Lung (tissue), 11 donors: ENCODE measurements at regions not wholly inside any gene's neighbourhood (a gene's known extent, or its start where the extent isn't known, plus 50 kb on each side); places are given as distances from the start of the nearest gene placed in this dataset.

ENCODE experiments used
- ATAC-seq: fragments of 200-7000 bp; cut with Tn5 transposase; one replicate; pipeline ENCODE4 v1.9.1; 2020; ENCODE audit warnings: moderate number of reproducible peaks; ENCODE audit not compliant: insufficient read depth, low FRiP score
- DNase-seq, 3 donors: peaks; one replicate each; pipeline ENCODE4 v3.0.0-alpha.2; 2013 to 2017
- H3K27ac ChIP-seq, 2 donors: one replicate each; pipeline ENCODE4 v1.5.1; 2013; ENCODE audit warnings: mild to moderate bottlenecking in 2 of 2, moderate library complexity in 2 of 2, control low read depth in 1 of 2, inconsistent platforms in 1 of 2, low read depth in 1 of 2, low read length in 1 of 2
- H3K27me3 ChIP-seq, 3 donors: one replicate each; pipeline ENCODE4 v1.5.1; 2013; ENCODE audit warnings: low read length in 2 of 3; ENCODE audit not compliant: control insufficient read depth in 3 of 3, insufficient read depth in 3 of 3
- H3K36me3 ChIP-seq, 4 donors: one replicate each; pipeline ENCODE4 v1.5.1; 2013; ENCODE audit warnings: low read length in 4 of 4, mild to moderate bottlenecking in 1 of 4, moderate library complexity in 1 of 4; ENCODE audit not compliant: control insufficient read depth in 4 of 4, insufficient read depth in 4 of 4
- H3K4me1 ChIP-seq, 5 donors: one replicate each; pipeline ENCODE4 v1.5.1; 2013; ENCODE audit warnings: low read length in 5 of 5, mild to moderate bottlenecking in 2 of 5, moderate library complexity in 1 of 5; ENCODE audit not compliant: control insufficient read depth in 5 of 5, insufficient read depth in 5 of 5
- H3K4me3 ChIP-seq: one replicate; pipeline ENCODE4 v1.5.1; 2013; ENCODE audit warnings: mild to moderate bottlenecking, control low read depth, moderate library complexity
- H3K9ac ChIP-seq, 2 donors: one replicate each; pipeline ENCODE4 v1.5.1; 2013; ENCODE audit warnings: low read length in 2 of 2, control low read depth in 1 of 2; ENCODE audit not compliant: insufficient read depth in 1 of 2
- H3K9me3 ChIP-seq, 4 donors: one replicate each; pipeline ENCODE4 v1.5.1; 2013; ENCODE audit warnings: low read length in 3 of 4, mild to moderate bottlenecking in 1 of 4, moderate library complexity in 1 of 4; ENCODE audit not compliant: control insufficient read depth in 4 of 4, insufficient read depth in 3 of 4
- WGBS, 2 donors: extraction: QIAGEN DNeasy Blood & Tissue Kit; methylation state at CpG; one replicate each; pipeline ENCODE4 v1.1.7; 2013; 5-methylcytosine and 5-hydroxymethylcytosine counted together
- TF ChIP-seq, protein P1 (sequence below): IDR thresholded peaks from 2 replicates; pipeline ENCODE4 v1.5.1; 2012; ENCODE audit warnings: mild to moderate bottlenecking; ENCODE audit errors: control extremely low read depth, extremely low read depth
- donor health status: control.
- donor health status: control.
- donor health status: Bipolar disorder and iron deficiency.
- donor health status: healthy.
- donor health status: DM: yes; HTN: yes; CAD: no.

DNA sequence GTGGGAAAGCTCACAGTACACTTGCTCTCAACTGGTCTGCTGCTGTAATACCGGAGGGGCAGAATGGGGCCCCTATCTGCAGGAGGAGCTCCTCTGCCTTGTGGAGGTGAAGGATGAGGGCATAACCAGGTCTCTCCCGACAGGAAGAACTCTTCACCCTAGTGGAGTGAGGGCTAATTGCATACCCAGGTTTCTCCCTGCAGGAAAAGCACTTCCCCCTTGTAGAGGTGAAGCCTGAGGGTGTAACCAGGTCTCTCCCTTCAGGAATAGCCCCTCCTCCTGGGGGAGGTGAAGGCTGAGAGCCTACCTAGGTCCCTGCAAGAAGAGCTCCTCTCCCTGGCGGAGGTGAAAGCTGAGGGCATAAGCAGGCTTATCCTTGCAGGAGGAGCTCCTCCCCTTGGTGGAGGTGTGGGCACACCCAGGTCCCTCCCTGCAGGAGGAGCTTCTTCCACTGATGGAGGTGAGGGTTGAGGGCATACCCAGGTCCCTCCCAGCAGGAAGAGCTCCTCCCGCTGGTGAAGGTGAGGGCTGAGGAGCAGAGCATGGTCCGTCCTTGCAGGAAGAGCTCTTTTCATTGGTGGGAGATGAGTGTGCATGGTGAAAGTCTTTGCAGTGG lies 954.1 kb downstream of the NLGN4Y start:
- no peaks in the 10 kb centered on the region for H3K9me3 ChIP-seq
- 82% methylated on average over 5 of the region's 5 CpGs; no CpG with 5 or more reads in 1 of the 2 donors for WGBS, 2 donors
- TF ChIP-seq, protein P1, sequence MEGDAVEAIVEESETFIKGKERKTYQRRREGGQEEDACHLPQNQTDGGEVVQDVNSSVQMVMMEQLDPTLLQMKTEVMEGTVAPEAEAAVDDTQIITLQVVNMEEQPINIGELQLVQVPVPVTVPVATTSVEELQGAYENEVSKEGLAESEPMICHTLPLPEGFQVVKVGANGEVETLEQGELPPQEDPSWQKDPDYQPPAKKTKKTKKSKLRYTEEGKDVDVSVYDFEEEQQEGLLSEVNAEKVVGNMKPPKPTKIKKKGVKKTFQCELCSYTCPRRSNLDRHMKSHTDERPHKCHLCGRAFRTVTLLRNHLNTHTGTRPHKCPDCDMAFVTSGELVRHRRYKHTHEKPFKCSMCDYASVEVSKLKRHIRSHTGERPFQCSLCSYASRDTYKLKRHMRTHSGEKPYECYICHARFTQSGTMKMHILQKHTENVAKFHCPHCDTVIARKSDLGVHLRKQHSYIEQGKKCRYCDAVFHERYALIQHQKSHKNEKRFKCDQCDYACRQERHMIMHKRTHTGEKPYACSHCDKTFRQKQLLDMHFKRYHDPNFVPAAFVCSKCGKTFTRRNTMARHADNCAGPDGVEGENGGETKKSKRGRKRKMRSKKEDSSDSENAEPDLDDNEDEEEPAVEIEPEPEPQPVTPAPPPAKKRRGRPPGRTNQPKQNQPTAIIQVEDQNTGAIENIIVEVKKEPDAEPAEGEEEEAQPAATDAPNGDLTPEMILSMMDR, result no peak
- no peaks in the 10 kb centered on the region for H3K27me3 ChIP-seq
- no peak overlapping the region for H3K4me3 ChIP-seq
- ATAC-seq (no peak), DNase-seq (no peak)
- no peaks in the 10 kb centered on the region for H3K4me1 ChIP-seq
- no peaks in the 10 kb centered on the region for H3K36me3 ChIP-seq
- no peak overlapping the region for H3K27ac ChIP-seq
- no peak overlapping the region for H3K9ac ChIP-seq

DNA sequence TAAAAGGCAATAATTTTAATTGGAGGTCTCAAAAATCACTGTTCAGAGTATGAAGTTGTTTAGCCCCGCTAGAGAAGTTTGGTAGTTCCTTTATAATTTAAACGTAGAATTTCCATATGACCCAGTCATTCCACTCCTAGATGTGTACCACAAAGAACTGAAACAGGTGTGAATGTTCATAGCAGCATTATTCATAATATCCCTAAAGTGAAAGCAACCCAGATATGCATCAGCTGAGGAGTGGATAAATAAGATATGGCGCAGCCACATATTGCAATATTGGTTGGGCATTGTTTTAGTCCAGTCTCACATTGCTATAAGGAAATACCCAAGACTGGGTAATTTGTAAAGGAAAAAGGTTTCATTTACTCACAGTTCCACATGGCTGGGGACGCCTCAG lies 976.2 kb downstream of the NLGN4Y start:
- Histone ChIP-seq H3K9me3 (no peaks in the 10 kb centered on the region), H3K4me3 (no peak overlapping the region), H3K27ac (no peak overlapping the region), H3K4me1 (no peaks in the 10 kb centered on the region), H3K9ac (no peak overlapping the region), H3K27me3 (no peaks in the 10 kb centered on the region), H3K36me3 (no peaks in the 10 kb centered on the region)
- ATAC-seq (no peak), DNase-seq (no peak)
- 87% methylated on average over 4 of the region's 4 CpGs; no CpG with 5 or more reads in 1 of the 2 donors for WGBS, 2 donors
- TF ChIP-seq, protein P1, result no peak

DNA sequence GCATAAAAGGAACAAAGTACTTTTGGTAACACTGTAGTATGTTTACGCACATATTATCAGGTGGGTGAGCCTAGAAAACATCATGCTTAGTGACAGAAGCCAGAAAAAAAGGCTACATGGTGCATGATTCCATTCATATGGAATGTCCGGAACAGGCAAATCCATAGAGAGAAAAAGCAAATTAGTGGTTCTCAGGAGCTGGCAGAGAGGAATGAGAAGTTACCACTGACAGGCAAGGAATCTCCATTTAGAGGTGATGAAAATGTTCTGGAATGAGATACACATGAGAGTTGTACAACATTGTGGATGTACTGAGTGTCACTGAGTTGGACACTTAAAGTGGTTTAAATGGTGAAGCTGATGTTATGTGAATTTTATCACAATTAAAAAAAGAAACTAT lies 976.9 kb downstream of the NLGN4Y start:
- Histone ChIP-seq H3K9ac (no peak overlapping the region), H3K9me3 (no peaks in the 10 kb centered on the region), H3K4me3 (no peak overlapping the region), H3K36me3 (no peaks in the 10 kb centered on the region), H3K27me3 (no peaks in the 10 kb centered on the region), H3K4me1 (no peaks in the 10 kb centered on the region), H3K27ac (no peak overlapping the region)
- 95% methylated on average over 2 of the region's 2 CpGs; no CpG with 5 or more reads in 1 of the 2 donors for whole genome bisulfite sequencing, 2 donors
- DNase-seq, result no peak
- TF ChIP-seq, protein P1, result no peak
- ATAC-seq, result no peak

DNA sequence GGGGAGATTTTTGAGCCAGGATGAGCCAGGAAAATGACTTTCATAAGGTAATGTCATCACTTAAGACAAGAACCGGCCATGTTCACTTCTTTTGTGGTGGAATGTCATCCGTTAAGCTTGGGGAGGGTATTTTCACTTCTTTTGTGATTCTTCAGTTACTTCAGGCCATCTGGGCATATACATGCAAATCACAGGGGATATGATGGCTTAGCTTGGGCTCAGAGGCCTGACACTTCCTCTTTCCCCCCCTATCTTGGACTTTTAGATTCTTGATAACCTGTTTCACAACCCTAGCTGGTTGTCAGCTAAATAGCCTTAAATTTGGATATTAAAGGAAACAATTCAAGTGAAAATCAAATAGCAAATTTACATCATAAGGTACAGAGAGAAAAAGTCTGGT lies 986.0 kb downstream of the NLGN4Y start:
- ATAC-seq (no peak), DNase-seq (no peak)
- 58% methylated on average over 2 of the region's 2 CpGs; no CpG with 5 or more reads in 1 of the 2 donors for WGBS, 2 donors
- Histone ChIP-seq H3K27me3 (no peaks in the 10 kb centered on the region), H3K9ac (no peak overlapping the region), H3K36me3 (no peaks in the 10 kb centered on the region), H3K27ac (no peak overlapping the region), H3K9me3 (no peaks in the 10 kb centered on the region), H3K4me3 (no peak overlapping the region), H3K4me1 (no peaks in the 10 kb centered on the region)
- TF ChIP-seq, protein P1, result no peak
